Left colon (tissue), 2 donors: ENCODE measurements at regions not wholly inside any gene's neighbourhood (a gene's known extent, or its start where the extent isn't known, plus 50 kb on each side); places are given as distances from the start of the nearest gene placed in this dataset.
A peak's percentile ranks its signal among the peaks of the same experiment; 100 is the strongest.
"Not testable (repeated sequence)": the region's sequence is repeated elsewhere in the genome, so short reads cannot be mapped to it uniquely, and the experiment has no call there.

Experiments used
- ATAC-seq: fragments of 200-7000 bp; cut with Tn5 transposase; one replicate; pipeline ENCODE4 v1.9.1; 2020; ENCODE audit warnings: mild to moderate bottlenecking, moderate library complexity
- DNase-seq, 2 donors: peaks; one replicate each; pipeline ENCODE4 v3.0.0-alpha.2; 2020
- intact Hi-C, 2 donors: fragments of 100-400 bp; cut with DNase I in 1 of 2; cut with micrococcal nuclease in 1 of 2; formaldehyde crosslinking; loops; one replicate each; pipeline versions ENCODE4 v1.11.2 to v1.14.0; 2022; cut with DNase I, micrococcal nuclease
- donor health status: DM: no; HTN: no; CAD: no.
- donor health status: DM: yes; HTN: yes; CAD: no.

DNA sequence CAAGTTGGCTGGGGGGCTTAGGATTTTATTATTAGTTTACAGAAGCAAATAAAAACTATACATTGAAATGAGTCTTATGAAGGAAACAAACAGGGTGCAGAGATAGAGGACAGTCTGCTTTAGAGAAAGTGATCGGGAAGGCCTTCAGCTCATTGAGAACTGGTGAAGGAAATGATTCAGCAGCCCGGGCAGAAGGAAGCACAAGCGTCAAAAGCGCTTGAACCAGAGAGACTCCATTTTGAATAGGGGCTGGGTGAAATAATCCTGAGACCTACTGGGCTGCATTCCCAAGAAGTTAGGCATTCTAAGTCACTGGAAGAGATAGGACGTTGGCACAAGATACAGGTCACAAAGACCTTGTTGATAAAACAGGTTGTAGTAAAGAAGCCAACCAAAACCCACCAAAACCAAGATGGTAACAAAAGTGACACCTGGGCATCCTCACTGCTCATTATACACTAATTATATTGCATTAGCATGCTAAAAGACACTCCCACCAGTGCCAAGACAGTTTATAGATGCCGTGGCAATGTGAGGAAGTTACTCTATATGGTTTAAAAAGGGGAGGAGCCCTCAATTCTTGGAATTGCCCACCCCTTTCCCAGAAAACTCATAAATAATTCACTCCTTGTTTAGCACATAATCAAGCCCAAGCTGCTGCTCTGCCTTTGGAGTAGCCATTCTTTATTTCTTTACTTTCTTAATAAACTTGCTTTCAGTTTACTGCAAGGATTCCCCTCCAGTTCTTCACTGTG, 83.1 kb upstream of the MPP7 start:
- intact Hi-C loops: loop anchor here in 1 of 2 donors (10.0 kb wide), 2 partner anchors 131 to 941 kb away; no protein-coding TSS in a partner anchor
- no peak for DNase-seq
- ATAC-seq: no peak

DNA sequence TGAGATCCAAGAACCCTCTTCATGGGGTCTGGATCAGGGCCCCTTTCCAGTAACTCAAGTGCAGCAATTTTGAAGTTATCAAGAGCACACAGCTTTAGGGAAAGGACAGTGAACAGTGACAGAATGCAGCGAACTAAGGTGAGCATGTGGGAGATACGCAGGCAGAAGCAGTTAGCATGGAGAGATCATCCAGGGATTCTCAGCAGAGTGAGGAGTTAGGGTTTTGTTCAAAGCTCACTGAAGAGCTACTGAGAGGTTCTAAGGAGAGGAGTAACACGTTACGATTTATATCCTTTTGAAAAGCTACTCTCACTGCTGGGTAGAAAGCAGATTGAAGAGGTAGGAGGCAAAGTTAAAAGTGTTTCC, 83.6 kb upstream of the MPP7 start:
- DNase-seq (no peak), ATAC-seq (no peak)
- intact Hi-C loops: loop anchor here in 1 of 2 donors (10.0 kb wide), 2 partner anchors 132 to 942 kb away; no protein-coding TSS in a partner anchor

DNA sequence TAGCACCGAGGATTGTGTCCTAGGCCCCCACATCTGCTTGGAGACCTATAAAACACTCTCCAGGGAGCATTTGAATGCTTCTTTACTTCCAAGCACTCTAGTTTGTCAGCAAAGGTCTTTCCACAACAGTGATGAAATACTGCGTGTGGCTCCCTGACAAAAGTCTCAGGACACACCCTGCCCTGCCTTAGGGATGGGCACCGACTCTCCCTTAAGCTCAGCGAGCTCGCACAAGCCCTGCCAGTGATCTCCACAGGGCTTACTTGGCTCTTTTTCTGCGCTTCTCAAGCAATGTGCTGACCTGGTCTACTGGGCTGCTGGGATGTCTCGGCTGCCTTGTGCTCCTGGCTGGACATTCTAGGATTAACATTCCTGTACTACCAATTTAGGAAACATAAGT, 84.3 kb upstream of the MPP7 start:
- DNase-seq (peak; percentile 60 to 77), ATAC-seq (peak; percentile 99)
- intact Hi-C loops: loop anchor here in 1 of 2 donors (10.0 kb wide), 2 partner anchors 132 to 942 kb away; no protein-coding TSS in a partner anchor

DNA sequence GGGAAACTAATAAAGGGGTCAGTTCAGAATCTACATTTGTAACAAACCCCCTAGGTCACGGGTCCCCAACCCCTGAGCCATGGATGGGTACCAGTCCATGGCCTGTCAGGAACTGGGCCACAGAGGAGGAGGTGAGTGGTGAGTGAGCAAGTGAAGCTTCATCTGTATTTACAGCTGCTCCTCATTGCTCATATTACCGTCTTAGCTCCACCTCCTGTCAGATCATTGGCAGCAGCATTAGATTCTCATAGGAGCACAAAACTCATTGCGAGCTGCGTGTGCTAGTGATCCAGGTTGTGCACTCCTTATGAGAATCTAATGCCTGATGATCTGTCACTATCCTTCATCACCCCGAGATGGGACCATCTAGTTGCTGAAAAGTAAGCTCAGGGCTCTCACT, 88.4 kb upstream of the MPP7 start:
- no peak for DNase-seq
- no peak for ATAC-seq
- intact Hi-C loops: no loop called here

DNA sequence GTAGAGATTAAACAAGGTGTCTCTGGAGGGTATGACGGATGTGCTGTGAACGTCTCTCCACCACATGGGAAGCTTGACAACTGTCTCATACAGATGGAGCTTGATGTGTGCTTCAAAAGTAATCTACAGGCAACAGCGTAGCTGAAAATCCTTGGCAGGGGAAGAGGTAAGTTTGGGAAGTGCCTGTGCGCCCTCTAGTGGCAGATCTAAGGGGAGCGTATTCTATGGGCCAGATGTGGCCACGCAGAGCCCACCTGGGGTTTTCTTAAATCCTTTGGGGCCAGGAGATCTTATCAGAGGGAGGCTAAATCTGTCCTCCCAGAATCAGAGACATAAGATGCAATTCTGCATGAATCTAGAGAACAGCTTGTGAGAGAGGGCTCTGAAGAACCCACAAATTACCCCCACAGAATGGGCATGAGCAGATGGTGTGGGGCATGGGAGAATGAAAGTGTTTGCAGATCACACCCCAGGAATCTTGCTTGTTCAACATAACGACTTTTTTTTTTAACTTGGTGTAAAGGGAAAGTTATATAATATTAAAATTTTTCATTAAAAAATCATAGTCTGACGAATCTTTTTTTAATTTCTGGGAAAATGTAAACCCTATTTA, 91.2 kb upstream of the MPP7 start:
- peak; percentile 59 to 67 for DNase-seq
- peak; percentile 60 for ATAC-seq

DNA sequence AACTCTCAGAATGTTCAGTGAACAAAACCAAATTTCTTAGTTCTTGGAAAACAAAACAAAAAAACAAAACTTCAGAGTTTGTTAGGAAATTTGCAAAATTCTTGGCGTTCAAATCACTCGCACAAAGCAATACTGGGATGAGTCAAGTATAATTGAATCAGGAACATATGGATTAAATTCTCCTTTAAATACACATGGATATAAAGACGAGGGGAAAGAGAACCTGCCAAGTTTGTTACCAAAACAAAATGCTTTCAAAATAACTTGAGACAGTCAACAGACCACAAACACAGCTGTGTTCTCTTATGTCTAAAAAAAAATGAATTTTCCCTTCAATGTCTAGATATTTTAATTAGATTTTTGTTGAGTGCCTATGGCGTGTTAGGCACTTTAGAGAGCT, 93.5 kb upstream of the MPP7 start:
- DNase-seq: no peak
- ATAC-seq: no peak
- intact Hi-C loops: no loop called here

More for the DNA sequence above, 91.2 kb upstream of the MPP7 start:
- intact Hi-C loops: no loop called here

DNA sequence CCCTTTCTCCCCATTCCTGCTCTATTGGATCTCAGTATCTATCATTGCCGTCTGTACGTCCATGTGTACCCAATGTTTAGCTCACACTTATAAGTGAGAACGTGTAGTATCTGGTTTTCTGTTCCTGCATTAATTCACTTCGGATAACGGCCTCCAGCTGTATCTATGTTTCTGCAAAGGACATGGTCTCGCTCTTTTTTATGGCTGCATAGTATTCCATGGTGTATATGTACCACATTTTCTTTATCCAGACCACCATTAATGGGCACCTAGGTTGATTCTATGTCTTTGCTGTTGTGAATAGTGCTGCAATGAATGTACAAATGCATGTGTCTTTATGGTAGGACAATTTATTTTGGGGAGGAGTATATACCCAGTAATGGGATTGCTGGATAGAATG, 94.4 kb upstream of the MPP7 start:
- intact Hi-C loops: no loop called here
- DNase-seq (no peak), ATAC-seq (no peak)

DNA sequence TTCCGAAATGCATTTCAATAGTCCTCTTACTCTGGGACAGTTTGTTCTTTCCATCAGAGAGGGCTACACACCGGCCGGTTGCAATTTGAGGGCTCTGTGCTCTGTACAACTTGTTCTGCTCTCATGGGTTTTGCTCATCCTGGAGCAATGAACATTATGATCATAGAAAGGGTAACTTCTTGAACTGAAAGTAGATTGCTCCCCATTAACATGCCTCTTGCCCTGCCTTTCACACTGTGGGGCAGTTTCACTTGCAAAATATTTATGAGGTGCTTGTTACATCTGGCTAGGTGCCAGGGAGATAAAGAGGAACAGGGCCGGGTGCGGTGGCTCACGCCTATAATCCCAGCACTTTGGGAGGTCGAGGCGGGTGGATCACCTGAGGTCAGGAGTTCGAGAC, 97.3 kb upstream of the MPP7 start:
- ATAC-seq: peak; percentile 23
- DNase-seq: peak; percentile 11 to 56
- intact Hi-C loops: no loop called here

DNA sequence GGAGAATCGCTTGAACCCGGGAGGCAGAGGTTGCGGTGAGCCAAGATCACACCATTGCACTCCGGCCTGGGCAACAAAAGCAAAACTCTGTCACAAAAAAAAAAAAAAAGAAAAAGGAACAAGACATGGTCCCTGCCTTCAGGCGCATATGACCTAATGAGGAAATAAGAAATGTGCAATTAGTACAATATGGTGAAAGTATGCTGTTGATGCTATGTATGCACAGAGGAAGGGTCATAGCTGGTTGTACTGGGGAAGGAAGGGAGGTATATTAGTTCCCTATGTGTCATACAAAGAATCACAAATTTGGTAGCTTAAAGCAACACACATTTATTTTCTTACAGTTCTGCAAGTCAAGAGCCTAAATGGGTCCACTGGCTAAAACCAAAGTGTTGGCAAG, 97.8 kb upstream of the MPP7 start:
- ATAC-seq (no peak), DNase-seq (no peak)

DNA sequence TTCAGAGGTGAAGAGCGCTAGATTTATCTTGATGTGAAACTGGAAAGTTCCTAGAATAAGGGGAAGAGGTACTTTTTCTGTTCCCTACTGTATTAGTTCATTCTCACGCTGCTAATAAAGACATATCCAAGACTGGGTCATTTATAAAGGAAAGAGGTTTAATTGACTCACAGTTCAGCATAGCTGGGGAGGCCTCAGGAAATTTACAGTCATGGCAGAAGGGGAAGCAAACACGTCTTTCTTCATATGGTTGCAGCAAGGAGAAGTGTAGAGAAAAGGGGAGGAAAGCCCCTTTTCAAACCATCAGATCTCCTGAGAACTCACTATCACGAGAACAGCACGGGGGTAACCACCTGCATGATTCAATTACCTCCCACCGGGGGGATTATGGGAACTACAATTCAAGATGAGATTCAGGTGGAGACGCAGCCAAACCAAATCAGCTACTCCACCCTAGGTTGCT, 99.8 kb upstream of the MPP7 start:
- DNase-seq, ATAC-seq, intact Hi-C loops: not testable (repeated sequence)

More for the DNA sequence above, 97.8 kb upstream of the MPP7 start:
- intact Hi-C loops: no loop called here

DNA sequence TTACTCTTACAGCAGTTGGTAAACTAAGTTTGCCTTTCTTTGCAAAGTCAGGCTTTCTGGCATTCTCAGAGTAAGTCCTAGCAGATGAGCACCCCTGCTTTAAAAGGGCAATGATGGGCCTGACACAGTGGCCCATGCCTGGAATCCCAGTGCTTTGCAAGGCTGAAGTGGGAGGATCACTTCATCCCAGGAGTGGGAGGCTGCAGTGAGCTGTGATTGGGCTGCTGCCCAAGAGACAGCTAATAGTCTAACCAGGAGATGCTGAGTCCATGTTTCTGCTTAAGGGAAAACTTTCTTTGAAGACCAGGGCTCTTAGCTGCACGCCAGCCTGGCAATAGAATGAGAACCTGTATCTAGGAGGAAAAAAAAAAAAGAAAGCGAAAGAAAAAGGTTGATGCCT, 100.2 kb upstream of the MPP7 start:
- no peak for ATAC-seq
- intact Hi-C loops: no loop called here
- no peak for DNase-seq

DNA sequence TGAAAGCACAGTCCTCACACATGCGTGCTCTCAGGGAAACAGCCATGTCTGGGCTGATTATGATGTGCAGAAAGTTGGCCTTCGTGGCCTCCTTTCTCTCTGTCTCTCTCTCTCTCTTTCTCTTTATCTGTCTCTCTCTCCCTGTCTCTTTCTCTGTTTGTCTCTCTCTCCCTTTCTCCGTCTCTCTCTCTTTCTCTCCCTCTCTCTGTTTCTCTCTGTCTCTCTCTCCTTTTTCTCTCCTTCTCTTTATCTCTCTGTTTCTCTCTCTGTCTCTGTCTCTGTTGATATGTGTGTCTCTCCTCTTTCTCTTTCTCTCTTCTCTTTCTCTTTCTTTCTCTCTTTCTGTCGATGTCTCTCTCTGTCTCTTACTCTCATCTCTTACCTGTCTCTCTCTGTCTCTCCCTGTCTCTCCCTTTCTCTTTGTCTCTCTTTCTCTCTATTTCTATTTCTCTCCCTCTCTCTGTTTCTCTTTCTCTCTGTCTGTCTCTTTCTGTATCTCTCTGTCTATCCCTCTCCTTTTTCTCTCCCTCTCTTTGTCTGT, 105.4 kb upstream of the MPP7 start:
- ATAC-seq (no peak), DNase-seq (no peak)
- intact Hi-C loops: no loop called here

DNA sequence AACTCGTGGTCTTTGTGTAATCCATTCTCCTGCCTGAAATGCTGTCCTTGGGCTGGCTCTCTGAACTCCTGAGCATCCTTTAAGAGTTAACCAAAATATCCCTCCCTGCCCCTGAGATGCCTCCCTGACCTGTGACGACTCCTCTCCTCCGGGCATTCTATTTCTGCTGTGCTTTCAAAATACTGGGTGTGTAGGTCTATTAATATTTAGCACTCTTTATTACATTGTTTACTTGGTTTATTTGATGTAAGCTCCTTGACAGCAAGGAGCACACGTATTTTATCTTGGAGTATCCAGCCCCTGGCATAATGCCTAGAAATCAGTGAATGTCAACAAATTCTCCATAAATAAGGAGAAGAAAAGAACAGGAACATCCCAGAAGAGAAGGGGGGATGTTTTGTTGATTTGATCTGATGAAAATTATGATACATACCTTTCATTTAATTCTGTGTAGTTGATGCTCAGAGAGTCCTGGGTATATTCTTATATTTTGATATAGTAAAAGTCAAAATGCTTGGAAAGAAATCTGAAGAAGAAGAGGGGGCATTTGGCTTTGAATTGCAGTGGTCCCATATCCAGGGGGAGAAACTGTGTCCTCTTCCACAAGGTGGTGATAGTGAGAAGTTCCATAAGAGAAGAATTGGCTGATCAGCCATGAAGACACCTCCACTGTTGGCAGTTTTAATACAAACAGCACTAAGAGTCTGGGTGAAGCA, 107.7 kb upstream of the MPP7 start:
- intact Hi-C loops: no loop called here
- ATAC-seq: peak; percentile 20
- DNase-seq: no peak

DNA sequence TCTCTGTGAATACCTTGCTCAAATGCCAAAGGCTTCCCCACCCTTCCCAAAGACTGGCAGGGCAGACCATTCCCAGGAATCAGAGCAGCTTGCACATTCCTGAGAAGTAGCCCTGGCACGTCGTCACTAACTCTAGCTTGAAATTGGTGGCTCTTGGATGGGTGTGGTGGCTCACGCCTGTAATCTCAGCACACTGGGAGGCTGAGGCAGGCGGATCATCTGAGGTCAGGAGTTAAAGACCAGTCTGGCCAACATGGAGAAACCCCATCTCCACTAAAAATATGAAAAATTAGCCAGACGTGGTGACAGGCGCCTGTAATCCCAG, 108.2 kb upstream of the MPP7 start:
- no peak for DNase-seq
- ATAC-seq: peak; percentile 5
- intact Hi-C loops: no loop called here

DNA sequence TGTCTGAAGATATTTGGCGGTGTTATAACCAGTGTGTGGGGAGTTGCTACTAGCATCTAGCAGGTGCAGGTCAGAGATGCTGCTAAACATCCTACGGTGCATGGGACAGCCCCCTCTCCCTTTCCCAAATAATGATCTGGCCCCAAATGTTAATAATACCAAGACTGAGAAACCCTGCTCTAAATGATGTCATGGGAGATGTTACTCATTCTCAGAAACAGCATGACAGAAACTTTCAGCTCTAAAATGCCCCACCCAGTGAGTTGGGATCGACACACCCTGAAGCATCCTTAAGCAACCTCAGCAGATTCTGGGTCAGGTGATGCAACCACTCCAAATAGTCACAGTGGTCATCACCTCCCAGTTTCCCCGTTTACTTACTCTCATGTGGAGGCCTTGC, 108.8 kb upstream of the MPP7 start:
- no peak for DNase-seq
- no peak for ATAC-seq
- intact Hi-C loops: no loop called here

DNA sequence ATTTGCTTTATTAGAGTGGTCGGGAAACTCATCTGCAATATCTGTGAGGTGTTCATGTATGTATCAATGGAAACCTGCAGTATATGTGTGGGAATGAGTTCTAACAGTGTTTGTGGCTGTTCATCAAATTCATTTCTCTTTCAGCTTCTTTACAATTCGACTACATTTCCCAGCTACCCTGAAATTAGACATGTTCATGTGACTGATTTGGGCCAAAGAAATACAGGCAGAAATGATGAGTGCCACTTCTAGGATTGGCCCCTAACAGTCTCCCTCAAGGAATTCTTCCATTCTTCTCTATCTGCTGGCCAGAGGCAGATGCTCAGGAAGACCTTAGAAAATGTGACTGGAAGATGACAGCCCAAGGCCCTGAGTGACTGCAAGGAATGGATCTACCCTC, 114.8 kb upstream of the WAC start:
- ATAC-seq: no peak
- intact Hi-C loops: no loop called here
- no peak for DNase-seq

DNA sequence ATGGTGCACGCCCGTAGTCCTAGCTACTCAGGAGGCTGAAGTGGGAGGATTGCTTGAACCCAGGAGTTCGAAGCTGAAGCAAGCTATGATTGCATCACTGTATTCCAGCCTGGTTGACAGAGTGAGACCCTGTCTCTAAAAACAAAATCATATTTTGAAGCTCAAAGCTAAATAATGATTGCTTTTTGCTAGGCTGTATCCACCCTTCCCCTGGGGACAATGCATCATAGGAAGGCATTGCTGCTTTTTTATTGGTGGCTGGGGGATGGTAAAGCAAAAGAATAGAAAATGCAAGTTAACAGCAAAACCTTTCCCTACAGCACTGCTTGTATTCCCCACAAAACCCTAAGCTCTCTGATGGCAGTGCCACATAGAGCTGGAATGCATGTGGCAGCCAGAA, 107.5 kb upstream of the WAC start:
- ATAC-seq (no peak), DNase-seq (no peak)
- intact Hi-C loops: no loop called here

DNA sequence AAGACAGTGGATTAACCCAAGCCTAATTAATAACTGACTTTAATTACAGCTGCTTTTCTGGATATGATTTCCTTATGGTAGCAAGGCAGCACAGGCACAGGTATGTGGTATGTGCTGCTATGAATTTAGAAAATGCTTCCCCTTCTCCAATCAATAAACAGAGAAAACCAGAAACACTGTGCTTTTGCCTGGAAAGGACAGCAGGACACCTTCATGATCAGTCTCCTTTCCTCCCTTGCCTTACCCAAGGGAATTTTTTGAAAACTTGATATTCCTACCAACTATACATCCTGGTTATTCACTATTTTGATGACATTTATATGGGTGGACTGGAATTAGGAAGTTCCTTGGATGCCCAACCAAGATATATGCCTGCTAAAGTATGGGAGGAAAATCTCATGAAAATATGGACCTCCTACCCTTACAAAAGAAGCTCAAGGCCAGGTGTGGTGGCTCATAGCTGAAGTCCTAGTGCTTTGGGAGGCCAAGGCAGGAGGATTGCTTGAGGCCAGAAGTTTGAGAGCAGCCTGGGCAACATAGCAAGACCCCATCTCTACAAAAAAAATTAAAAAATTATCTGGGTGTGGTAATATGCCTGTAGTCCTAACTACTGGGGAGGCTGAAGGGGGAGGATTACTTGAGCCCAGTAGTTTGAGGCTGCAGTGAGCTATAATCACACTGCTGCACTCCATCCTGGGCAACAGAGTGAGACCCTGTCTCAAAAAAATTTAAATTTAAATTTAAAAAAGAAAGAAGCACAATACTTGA, 106.3 kb upstream of the WAC start:
- DNase-seq (no peak), ATAC-seq (no peak)
- intact Hi-C loops: no loop called here

DNA sequence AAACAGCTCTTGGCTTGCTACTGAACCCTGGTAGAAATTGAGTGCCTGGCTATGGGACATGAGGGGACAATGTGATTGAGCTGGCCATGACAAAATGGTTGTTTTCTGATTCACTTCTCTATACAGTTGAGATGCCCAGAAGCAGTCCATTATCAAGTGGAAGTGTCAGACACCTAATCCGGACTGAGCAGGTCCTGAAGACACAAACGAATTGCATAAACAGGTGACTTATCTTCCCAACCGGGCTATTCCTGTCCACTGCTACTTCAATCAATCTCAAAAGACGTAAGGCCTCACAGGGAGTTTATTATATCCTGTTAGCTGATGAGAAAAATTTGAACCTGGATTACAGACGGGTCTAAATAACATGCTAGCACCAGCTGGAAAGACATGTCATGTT, 105.5 kb upstream of the WAC start:
- ATAC-seq: no peak
- intact Hi-C loops: no loop called here
- DNase-seq: no peak
